ENCODE measurements at regions not wholly inside any gene's neighbourhood (a gene's known extent, or its start where the extent isn't known, plus 50 kb on each side); places are given as distances from the start of the nearest gene placed in this dataset.

GRCh38 chr17:77429969-77430752, 289.4 kb downstream of the SEC14L1 start:
- peak; percentile 87 to 89 for DNase-seq (ENCODE audit: low read depth in 2 of 2)

- no peak for DNase-seq (ENCODE audit: low read depth in 2 of 2)
Observed at GRCh38 chr17:77432034-77432661, 291.4 kb downstream of the SEC14L1 start.

- DNase-seq (ENCODE audit: low read depth in 2 of 2) = no peak
Observed at GRCh38 chr17:77432742-77433141, 292.0 kb downstream of the SEC14L1 start.

- DNase-seq (ENCODE audit: low read depth in 2 of 2) = peak in 1 of 2 experiments; percentile 55
Observed at GRCh38 chr17:77433385-77434135, 292.8 kb downstream of the SEC14L1 start.

- no peak for DNase-seq (ENCODE audit: low read depth in 2 of 2)
Observed at GRCh38 chr17:77434136-77435114, 293.7 kb downstream of the SEC14L1 start.

- no peak for DNase-seq (ENCODE audit: low read depth in 2 of 2)
Observed at GRCh38 chr17:77435272-77436057, 294.7 kb downstream of the SEC14L1 start.

- DNase-seq (ENCODE audit: low read depth in 2 of 2) = peak in 1 of 2 experiments; percentile 44
Observed at GRCh38 chr17:77436058-77436442, 295.3 kb downstream of the SEC14L1 start.

GRCh38 chr17:77436481-77436880, 295.7 kb downstream of the SEC14L1 start:
- no peak for DNase-seq (ENCODE audit: low read depth in 2 of 2)

- peak; percentile 87 to 88 for DNase-seq (ENCODE audit: low read depth in 2 of 2)
Observed at GRCh38 chr17:77437017-77437416, 296.2 kb downstream of the SEC14L1 start.

- no peak for DNase-seq (ENCODE audit: low read depth in 2 of 2)
Observed at GRCh38 chr17:77437747-77438146, 297.0 kb downstream of the SEC14L1 start.

GRCh38 chr17:77438241-77439188, 297.7 kb downstream of the SEC14L1 start:
- no peak for DNase-seq (ENCODE audit: low read depth in 2 of 2)

- DNase-seq (ENCODE audit: low read depth in 2 of 2) = no peak
Observed at GRCh38 chr17:77439189-77440018, 298.6 kb downstream of the SEC14L1 start.

GRCh38 chr17:77440560-77440981, 299.8 kb downstream of the SEC14L1 start:
- no peak for DNase-seq (ENCODE audit: low read depth in 2 of 2)

- DNase-seq (ENCODE audit: low read depth in 2 of 2) = no peak
Observed at GRCh38 chr17:77441130-77441920, 300.6 kb downstream of the SEC14L1 start.

GRCh38 chr17:77441940-77442339, 301.2 kb downstream of the SEC14L1 start:
- no peak for DNase-seq (ENCODE audit: low read depth in 2 of 2)

GRCh38 chr17:77442976-77443747, 302.4 kb downstream of the SEC14L1 start:
- DNase-seq (ENCODE audit: low read depth in 2 of 2) = no peak

GRCh38 chr17:77443748-77444260, 303.0 kb downstream of the SEC14L1 start:
- DNase-seq (ENCODE audit: low read depth in 2 of 2) = no peak

Data from fibroblast of skin of left biceps (primary cell).